ENCODE measurements at regions not wholly inside any gene's neighbourhood (a gene's known extent, or its start where the extent isn't known, plus 50 kb on each side); places are given as distances from the start of the nearest gene placed in this dataset.

DNA sequence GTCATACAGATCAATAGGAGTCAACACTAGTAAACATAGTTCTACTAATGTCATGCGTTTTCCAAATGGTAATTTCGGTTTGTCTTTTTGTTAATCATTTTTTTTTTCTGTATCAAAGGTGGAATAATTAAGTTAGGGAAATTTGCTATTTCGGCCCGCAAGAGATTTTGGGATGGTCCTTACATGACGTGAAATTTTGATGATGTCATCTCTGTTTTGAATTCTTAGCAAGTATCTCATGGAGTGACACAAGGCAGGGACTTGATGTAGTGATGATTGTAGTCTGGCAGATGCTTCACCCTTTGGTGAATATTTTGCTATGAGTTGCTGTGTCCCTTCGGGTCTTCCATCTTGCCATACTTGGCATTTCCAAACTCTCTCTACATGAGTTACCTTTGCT, 608.0 kb downstream of the BCKDHB start:
- Histone ChIP-seq H3K4me1 (no peaks in the 10 kb centered on the region), H3K4me3 (no peak overlapping the region), H3K9me3 (no peaks in the 10 kb centered on the region), H3K36me3 (no peaks in the 10 kb centered on the region), H3K27me3 (no peaks in the 10 kb centered on the region), H3K27ac (no peak overlapping the region)
- ATAC-seq: no peak
- no peak for TF ChIP-seq POLR2A (IDR thresholded peaks at IDR 0.05)
- no peak for TF ChIP-seq CTCF (IDR thresholded peaks at IDR 0.05 in 4 of 5, conservative IDR thresholded peaks at IDR 0.05 in 1 of 5)
- DNase-seq: no peak
- intact Hi-C loops (cut with DNase I; ENCODE audit: low total_unique reads) (no loop called here), in situ Hi-C loops (cut with MboI; ENCODE audit: low sequenced_read_pairs in 4 of 4) (no loop called here)

- in situ Hi-C loops (cut with MboI; ENCODE audit: low sequenced_read_pairs in 4 of 4) (no loop called here), intact Hi-C loops (cut with DNase I; ENCODE audit: low total_unique reads) (no loop called here)
- no peak for TF ChIP-seq CTCF (IDR thresholded peaks at IDR 0.05 in 4 of 5, conservative IDR thresholded peaks at IDR 0.05 in 1 of 5)
- no peak for TF ChIP-seq POLR2A (IDR thresholded peaks at IDR 0.05)
- H3K27ac ChIP-seq: no peak overlapping the region
- H3K27me3 ChIP-seq: no peaks in the 10 kb centered on the region
- H3K9me3 ChIP-seq: no peaks in the 10 kb centered on the region
- H3K4me3 ChIP-seq: no peak overlapping the region
- ATAC-seq (no peak), DNase-seq (no peak)
- no peaks in the 10 kb centered on the region for H3K4me1 ChIP-seq
- no peaks in the 10 kb centered on the region for H3K36me3 ChIP-seq
Observed at GRCh38 chr6:80698459-80698858, 592.0 kb downstream of the BCKDHB start.

DNA sequence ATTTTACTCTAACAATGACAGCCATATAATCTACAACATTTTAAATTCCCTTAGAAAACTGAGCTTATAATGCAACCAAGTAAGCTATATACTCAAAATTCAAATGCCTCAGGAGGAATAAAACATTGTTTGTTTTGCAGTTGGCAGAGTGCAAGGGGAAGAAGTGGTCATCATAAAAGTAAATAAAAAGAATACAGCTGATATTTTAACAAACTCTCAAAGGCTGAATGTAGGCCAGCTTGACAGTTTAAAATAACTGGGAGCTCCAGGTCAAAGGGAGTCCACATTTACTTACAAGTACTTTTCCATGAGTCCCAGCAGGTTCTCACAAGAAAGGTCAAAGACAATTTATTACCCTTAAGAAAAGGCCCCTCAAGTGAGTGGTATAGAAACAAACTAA, 589.8 kb downstream of the BCKDHB start:
- no peak overlapping the region for H3K4me3 ChIP-seq
- no peaks in the 10 kb centered on the region for H3K9me3 ChIP-seq
- DNase-seq: no peak
- no peak for ATAC-seq
- in situ Hi-C loops (cut with MboI; ENCODE audit: low sequenced_read_pairs in 4 of 4) (no loop called here), intact Hi-C loops (cut with DNase I; ENCODE audit: low total_unique reads) (no loop called here)
- no peaks in the 10 kb centered on the region for H3K27me3 ChIP-seq
- no peaks in the 10 kb centered on the region for H3K4me1 ChIP-seq
- H3K27ac ChIP-seq: no peak overlapping the region
- no peaks in the 10 kb centered on the region for H3K36me3 ChIP-seq
- TF ChIP-seq POLR2A (IDR thresholded peaks at IDR 0.05) (no peak), CTCF (IDR thresholded peaks at IDR 0.05 in 4 of 5, conservative IDR thresholded peaks at IDR 0.05 in 1 of 5) (no peak)

GRCh38 chr6:80690551-80691131, 584.2 kb downstream of the BCKDHB start:
- no peak for ATAC-seq
- no peaks in the 10 kb centered on the region for H3K27me3 ChIP-seq
- no peaks in the 10 kb centered on the region for H3K4me1 ChIP-seq
- no peak overlapping the region for H3K4me3 ChIP-seq
- TF ChIP-seq POLR2A (IDR thresholded peaks at IDR 0.05) (no peak), CTCF (IDR thresholded peaks at IDR 0.05 in 4 of 5, conservative IDR thresholded peaks at IDR 0.05 in 1 of 5) (no peak)
- in situ Hi-C loops (cut with MboI; ENCODE audit: low sequenced_read_pairs in 4 of 4): no loop called here
- H3K27ac ChIP-seq: no peak overlapping the region
- no peaks in the 10 kb centered on the region for H3K36me3 ChIP-seq
- no peaks in the 10 kb centered on the region for H3K9me3 ChIP-seq
- intact Hi-C loops (cut with DNase I; ENCODE audit: low total_unique reads): no loop called here
- no peak for DNase-seq

Measured in gastrocnemius medialis (tissue), 4 donors.